LNCAP (cell line): ENCODE measurements at regions not wholly inside any gene's neighbourhood (a gene's known extent, or its start where the extent isn't known, plus 50 kb on each side); places are given as distances from the start of the nearest gene placed in this dataset.

Experiments used
- CTCF ChIP-seq: fragments of 450-650 bp; IDR thresholded peaks from 2 replicates; pipeline ENCODE4 v1.5.1; 2017; ENCODE audit warnings: mild to moderate bottlenecking

- no peak for TF ChIP-seq CTCF
Measured at GRCh38 chr5:162282191-162282590, 214.6 kb downstream of the GABRG2 start.

GRCh38 chr5:162283609-162284008, 216.0 kb downstream of the GABRG2 start:
- TF ChIP-seq CTCF = no peak

GRCh38 chr5:162288647-162289296, 221.2 kb downstream of the GABRG2 start:
- no peak for TF ChIP-seq CTCF

- TF ChIP-seq CTCF = no peak
Measured at GRCh38 chr5:162289489-162289888, 221.9 kb downstream of the GABRG2 start.

GRCh38 chr5:162299793-162300192, 232.2 kb downstream of the GABRG2 start:
- TF ChIP-seq CTCF = no peak

GRCh38 chr5:162301356-162301755, 233.8 kb downstream of the GABRG2 start:
- no peak for TF ChIP-seq CTCF

- TF ChIP-seq CTCF = no peak
Measured at GRCh38 chr5:162323466-162323865, 255.9 kb downstream of the GABRG2 start.

GRCh38 chr5:162324328-162324727, 256.8 kb downstream of the GABRG2 start:
- TF ChIP-seq CTCF = no peak
